ENCODE measurements at regions not wholly inside any gene's neighbourhood (a gene's known extent, or its start where the extent isn't known, plus 50 kb on each side); places are given as distances from the start of the nearest gene placed in this dataset.

GRCh38 chr2:158914731-158915130 is 53.7 kb upstream of the TANC1 start:
- ChIA-PET POLR2A (no interaction called here), CTCF (no interaction called here)
- Histone ChIP-seq H3K4me1 (ENCODE audit: control insufficient read depth in 2 of 2, insufficient read depth in 2 of 2, low read length in 2 of 2) (no peaks in the 10 kb centered on the region), H3K4me2 (replicated peaks; ENCODE audit: low read depth, low read length, poor library complexity, severe bottlenecking) (no peak overlapping the region), H4K20me1 (ENCODE audit: control insufficient read depth, insufficient read depth, low read length, poor library complexity, severe bottlenecking) (no peaks in the 10 kb centered on the region), H3K27ac (ENCODE audit: low read length in 2 of 2) (no peak overlapping the region), H3K9me3 (ENCODE audit: control extremely low read depth in 1 of 3, control insufficient read depth in 2 of 3, insufficient read depth in 1 of 3, low read length in 2 of 3) (no peaks in the 10 kb centered on the region), H2AFZ (ENCODE audit: insufficient read depth, low read depth, low read length, poor library complexity, severe bottlenecking) (no peak overlapping the region), H3K4me3 (ENCODE audit: control extremely low read depth in 1 of 5, extremely low read depth in 1 of 5, insufficient read depth in 1 of 5, low read depth in 2 of 5, low read length in 4 of 5) (no peak overlapping the region), H3K9ac (ENCODE audit: low read length) (no peak overlapping the region), H3K36me3 (replicated peaks in 1 of 2; ENCODE audit: control extremely low read depth in 1 of 2, control insufficient read depth in 1 of 2, extremely low read depth in 1 of 2, insufficient read depth in 2 of 2, low read length in 1 of 2) (no peaks in the 10 kb centered on the region), H3K27me3 (replicated peaks in 1 of 4; ENCODE audit: control extremely low read depth in 1 of 4, control insufficient read depth in 3 of 4, insufficient read depth in 4 of 4, low read length in 3 of 4) (peaks cover 0 to 7% (median 0%) of the 10 kb centered on the region in 4 experiments), H3K79me2 (ENCODE audit: control insufficient read depth, insufficient read depth, low read length) (no peaks in the 10 kb centered on the region)
- intact Hi-C loops (cut with micrococcal nuclease): no loop called here
- Mint-ChIP-seq H3K4me3 (no peak overlapping the region), H3K27me3 (no peaks in the 10 kb centered on the region), H3K4me1 (no peaks in the 10 kb centered on the region), H3K9me3 (ENCODE audit: insufficient read depth) (no peaks in the 10 kb centered on the region), H3K27ac (no peak overlapping the region)
- no peak for DNase-seq
- no CpG with 5 or more reads among the region's 2 CpGs for WGBS (ENCODE audit: insufficient coverage)
- no peak for TF ChIP-seq EZH2 (IDR thresholded peaks at IDR 0.05; ENCODE audit: borderline replicate concordance, insufficient read depth, low read depth, low read length, poor library complexity, severe bottlenecking)
- TF ChIP-seq, protein P1, sequence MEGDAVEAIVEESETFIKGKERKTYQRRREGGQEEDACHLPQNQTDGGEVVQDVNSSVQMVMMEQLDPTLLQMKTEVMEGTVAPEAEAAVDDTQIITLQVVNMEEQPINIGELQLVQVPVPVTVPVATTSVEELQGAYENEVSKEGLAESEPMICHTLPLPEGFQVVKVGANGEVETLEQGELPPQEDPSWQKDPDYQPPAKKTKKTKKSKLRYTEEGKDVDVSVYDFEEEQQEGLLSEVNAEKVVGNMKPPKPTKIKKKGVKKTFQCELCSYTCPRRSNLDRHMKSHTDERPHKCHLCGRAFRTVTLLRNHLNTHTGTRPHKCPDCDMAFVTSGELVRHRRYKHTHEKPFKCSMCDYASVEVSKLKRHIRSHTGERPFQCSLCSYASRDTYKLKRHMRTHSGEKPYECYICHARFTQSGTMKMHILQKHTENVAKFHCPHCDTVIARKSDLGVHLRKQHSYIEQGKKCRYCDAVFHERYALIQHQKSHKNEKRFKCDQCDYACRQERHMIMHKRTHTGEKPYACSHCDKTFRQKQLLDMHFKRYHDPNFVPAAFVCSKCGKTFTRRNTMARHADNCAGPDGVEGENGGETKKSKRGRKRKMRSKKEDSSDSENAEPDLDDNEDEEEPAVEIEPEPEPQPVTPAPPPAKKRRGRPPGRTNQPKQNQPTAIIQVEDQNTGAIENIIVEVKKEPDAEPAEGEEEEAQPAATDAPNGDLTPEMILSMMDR (IDR thresholded peaks at IDR 0.05): no peak
- no peak for ATAC-seq (ENCODE audit: low read depth)

GRCh38 chr2:158917121-158917520 is 51.3 kb upstream of the TANC1 start:
- Histone ChIP-seq H3K4me3 (ENCODE audit: control extremely low read depth in 1 of 5, extremely low read depth in 1 of 5, insufficient read depth in 1 of 5, low read depth in 2 of 5, low read length in 4 of 5) (no peak overlapping the region), H2AFZ (ENCODE audit: insufficient read depth, low read depth, low read length, poor library complexity, severe bottlenecking) (no peak overlapping the region), H3K9me3 (ENCODE audit: control extremely low read depth in 1 of 3, control insufficient read depth in 2 of 3, insufficient read depth in 1 of 3, low read length in 2 of 3) (no peaks in the 10 kb centered on the region), H4K20me1 (ENCODE audit: control insufficient read depth, insufficient read depth, low read length, poor library complexity, severe bottlenecking) (no peaks in the 10 kb centered on the region), H3K36me3 (replicated peaks in 1 of 2; ENCODE audit: control extremely low read depth in 1 of 2, control insufficient read depth in 1 of 2, extremely low read depth in 1 of 2, insufficient read depth in 2 of 2, low read length in 1 of 2) (no peaks in the 10 kb centered on the region), H3K79me2 (ENCODE audit: control insufficient read depth, insufficient read depth, low read length) (no peaks in the 10 kb centered on the region), H3K4me1 (ENCODE audit: control insufficient read depth in 2 of 2, insufficient read depth in 2 of 2, low read length in 2 of 2) (no peaks in the 10 kb centered on the region), H3K27ac (ENCODE audit: low read length in 2 of 2) (no peak overlapping the region), H3K9ac (ENCODE audit: low read length) (no peak overlapping the region), H3K4me2 (replicated peaks; ENCODE audit: low read depth, low read length, poor library complexity, severe bottlenecking) (no peak overlapping the region), H3K27me3 (replicated peaks in 1 of 4; ENCODE audit: control extremely low read depth in 1 of 4, control insufficient read depth in 3 of 4, insufficient read depth in 4 of 4, low read length in 3 of 4) (peaks cover 0 to 7% (median 0%) of the 10 kb centered on the region in 4 experiments)
- ATAC-seq (ENCODE audit: low read depth) (no peak), DNase-seq (no peak)
- CTCF ChIA-PET: no interaction called here
- Mint-ChIP-seq H3K4me3 (no peak overlapping the region), H3K27ac (no peak overlapping the region), H3K9me3 (ENCODE audit: insufficient read depth) (no peaks in the 10 kb centered on the region), H3K4me1 (no peaks in the 10 kb centered on the region), H3K27me3 (no peaks in the 10 kb centered on the region)
- TF ChIP-seq, protein P1 (IDR thresholded peaks at IDR 0.05): no peak
- no peak for TF ChIP-seq EZH2 (IDR thresholded peaks at IDR 0.05; ENCODE audit: borderline replicate concordance, insufficient read depth, low read depth, low read length, poor library complexity, severe bottlenecking)
- POLR2A ChIA-PET: no interaction called here
- intact Hi-C loops (cut with micrococcal nuclease): no loop called here
- no CpG with 5 or more reads among the region's 2 CpGs for WGBS (ENCODE audit: insufficient coverage)

All from B cell (primary cell).